HepG2 (cell line): ENCODE measurements at regions not wholly inside any gene's neighbourhood (a gene's known extent, or its start where the extent isn't known, plus 50 kb on each side); places are given as distances from the start of the nearest gene placed in this dataset.

Experiments used
- ATAC-seq: fragments of 200-7000 bp; cut with Tn5 transposase; 3 replicates; pipeline ENCODE4 v1.9.1; 2020; ENCODE audit warnings: mild to moderate bottlenecking, moderate library complexity
- BruUV-seq: library from RNA; stranded (reverse); fragments of 400-500 nt; replicated peaks from 2 replicates; lab custom pipeline; 2021; lab: Mats Ljungman, UMichigan
- CTCF ChIA-PET: fragments of 300-600 bp; formaldehyde crosslinking; extraction: SDS; loops from one replicate; lab custom pipeline; 2021; ENCODE audit warnings: low total read pairs, inconsistent platforms, low intra/inter-chr PET ratio; lab: Yijun Ruan, JAX
- POLR2A ChIA-PET: fragments of 350-600 bp; sonication (Branson Sonifier 250); formaldehyde crosslinking; loops from one replicate; lab custom pipeline; 2020; ENCODE audit warnings: antibody characterized with exemption, inconsistent platforms; lab: Yijun Ruan, JAX
- DNase-seq: peaks from one replicate; pipeline ENCODE4 v3.0.0-alpha.2; 2015; ENCODE audit warnings: low spot score
- FAIRE-seq: peaks from 3 replicates; lab custom pipeline; 2011; peaks lifted over from hg19 to GRCh38; lab: Jason Lieb, UNC
- H2AFZ ChIP-seq: one replicate; pipeline ENCODE4 v1.6.1; 2011; ENCODE audit warnings: low read length, inconsistent platforms
- H3K27ac ChIP-seq: fragments of 300-600 bp; 3 replicates; pipeline ENCODE4 v1.8.0; 2011; ENCODE audit warnings: mixed run types, mild to moderate bottlenecking, mixed read lengths, low read length, inconsistent platforms; ENCODE audit not compliant: insufficient read depth; ENCODE audit errors: extremely low read length
- H3K27me3 ChIP-seq, 2 experiments: fragments of 200-600 bp in 1 of 2; 2 replicates in 1 of 2; 3 replicates in 1 of 2; pipeline versions ENCODE4 v1.6.0 to v1.8.0; 2011; ENCODE audit warnings: low read length in 2 of 2, mild to moderate bottlenecking in 2 of 2, moderate library complexity in 2 of 2, inconsistent platforms in 1 of 2; ENCODE audit not compliant: insufficient read depth in 2 of 2, control insufficient read depth in 1 of 2
- H3K36me3 ChIP-seq, 2 experiments: fragments of 200-600 bp in 1 of 2; replicated peaks in 1 of 2; 2 replicates in 1 of 2; 3 replicates in 1 of 2; pipeline versions ENCODE4 v1.5.1 to v1.8.0; 2011; ENCODE audit warnings: low read length in 2 of 2, inconsistent platforms in 1 of 2; ENCODE audit not compliant: insufficient read depth in 2 of 2, control insufficient read depth in 1 of 2
- H3K4me1 ChIP-seq: 2 replicates; pipeline ENCODE4 v1.5.1; 2012; ENCODE audit warnings: low read length, inconsistent platforms; ENCODE audit not compliant: insufficient read depth
- H3K4me2 ChIP-seq: 2 replicates; pipeline ENCODE4 v1.6.0; 2011; ENCODE audit warnings: low read depth, low read length, inconsistent platforms
- H3K4me3 ChIP-seq, 3 experiments: fragments of 200-600 bp in 1 of 3; sonication (generic), shearing (Covaris generic) in 1 of 3; replicated peaks in 1 of 3; 2 replicates each; pipeline ENCODE4 v1.5.1; 2011 to 2016; ENCODE audit warnings: low read length in 3 of 3, inconsistent platforms in 2 of 3, low read depth in 2 of 3, mild to moderate bottlenecking in 2 of 3, control low read depth in 1 of 3, mixed read lengths in 1 of 3; ENCODE audit not compliant: insufficient read depth in 1 of 3
- H3K79me2 ChIP-seq: one replicate; pipeline ENCODE4 v1.6.1; 2011; ENCODE audit warnings: low read length, inconsistent platforms; ENCODE audit not compliant: insufficient read depth
- H3K9ac ChIP-seq: 2 replicates; pipeline ENCODE4 v1.6.0; 2011; ENCODE audit warnings: mild to moderate bottlenecking, low read depth, low read length, inconsistent platforms; ENCODE audit not compliant: insufficient read depth
- H3K9me3 ChIP-seq: 2 replicates; pipeline ENCODE4 v1.5.1; 2012; ENCODE audit warnings: mild to moderate bottlenecking, low read length
- H4K20me1 ChIP-seq: 2 replicates; pipeline ENCODE4 v1.6.0; 2011; ENCODE audit warnings: inconsistent platforms, mild to moderate bottlenecking, low read length, moderate library complexity; ENCODE audit not compliant: insufficient read depth
- EP300 ChIP-seq, 3 experiments: sonication (generic) in 1 of 3; formaldehyde crosslinking in 1 of 3; IDR thresholded peaks; 2 replicates each; pipeline versions ENCODE4 v1.5.1 to v1.6.1; 2011 to 2020; ENCODE audit warnings: low read depth in 2 of 3, low read length in 2 of 3, borderline replicate concordance in 1 of 3, improper control_type of control experiment in 1 of 3, mild to moderate bottlenecking in 1 of 3, missing genetic modification reagents in 1 of 3, moderate library complexity in 1 of 3
- GLI4 ChIP-seq: sonication (generic); formaldehyde crosslinking; IDR thresholded peaks from 2 replicates; pipeline ENCODE4 v1.5.1; 2020; ENCODE audit warnings: missing genetic modification reagents, mild to moderate bottlenecking, moderate library complexity, borderline replicate concordance
- HDAC2 ChIP-seq: sonication (generic); formaldehyde crosslinking; IDR thresholded peaks from 2 replicates; pipeline ENCODE4 v1.4.0; 2020; ENCODE audit warnings: missing genetic modification reagents
- KLF11 ChIP-seq: IDR thresholded peaks from 2 replicates; pipeline ENCODE4 v1.6.1; 2016; ENCODE audit warnings: missing compliant biosample characterization
- KLF16 ChIP-seq, 2 experiments: sonication (generic) in 1 of 2; formaldehyde crosslinking in 1 of 2; IDR thresholded peaks; 2 replicates each; pipeline versions ENCODE4 v1.6.1 to v1.8.0; 2016 to 2023; ENCODE audit warnings: missing genetic modification reagents in 2 of 2, missing compliant biosample characterization in 1 of 2
- MBD4 ChIP-seq: IDR thresholded peaks from 2 replicates; pipeline ENCODE4 v1.6.1; 2012; ENCODE audit warnings: low read length, inconsistent platforms, borderline replicate concordance
- NFATC3 ChIP-seq: sonication (generic); formaldehyde crosslinking; IDR thresholded peaks from 2 replicates; pipeline ENCODE4 v1.5.1; 2020; ENCODE audit warnings: mild to moderate bottlenecking, missing genetic modification reagents
- PRPF4 ChIP-seq: fragments of 200-400 bp; formaldehyde crosslinking; IDR thresholded peaks from 2 replicates; pipeline ENCODE4 v1.6.1; 2016; ENCODE audit warnings: low read length, low read depth; ENCODE audit not compliant: poor library complexity, severe bottlenecking
- RELA ChIP-seq: sonication (generic); formaldehyde crosslinking; IDR thresholded peaks from 2 replicates; pipeline ENCODE4 v1.4.0; 2020; ENCODE audit warnings: missing genetic modification reagents
- THAP11 ChIP-seq: IDR thresholded peaks from 2 replicates; pipeline ENCODE4 v1.6.1; 2016; ENCODE audit warnings: missing biosample characterization, missing genetic modification reagents
- ZBTB7A ChIP-seq: sonication (generic); formaldehyde crosslinking; IDR thresholded peaks from 2 replicates; pipeline ENCODE4 v1.8.0; 2022; ENCODE audit warnings: mild to moderate bottlenecking, missing genetic modification reagents
- ZMYM4 ChIP-seq: sonication (generic); formaldehyde crosslinking; IDR thresholded peaks from 2 replicates; pipeline ENCODE4 v1.8.1; 2023; ENCODE audit warnings: mild to moderate bottlenecking, missing genetic modification reagents
- ZNF317 ChIP-seq: sonication (generic); formaldehyde crosslinking; IDR thresholded peaks from 2 replicates; pipeline ENCODE4 v1.5.0; 2020; ENCODE audit warnings: mild to moderate bottlenecking, missing genetic modification reagents
- ZNF34 ChIP-seq: sonication (generic); formaldehyde crosslinking; IDR thresholded peaks from 2 replicates; pipeline ENCODE4 v1.4.0; 2020; ENCODE audit warnings: mild to moderate bottlenecking, missing genetic modification reagents, borderline replicate concordance
- ZNF513 ChIP-seq: sonication (generic); formaldehyde crosslinking; conservative IDR thresholded peaks from 2 replicates; pipeline ENCODE4 v1.5.0; 2020; ENCODE audit warnings: missing genetic modification reagents
- ZNF556 ChIP-seq: sonication (generic); formaldehyde crosslinking; IDR thresholded peaks from 2 replicates; pipeline ENCODE4 v1.4.0; 2020; ENCODE audit warnings: mild to moderate bottlenecking, missing genetic modification reagents, borderline replicate concordance
- ZNF619 ChIP-seq: sonication (generic); formaldehyde crosslinking; IDR thresholded peaks from 2 replicates; pipeline ENCODE4 v1.4.0; 2020; ENCODE audit warnings: mild to moderate bottlenecking, missing genetic modification reagents
- ZNF768 ChIP-seq: sonication (generic); formaldehyde crosslinking; IDR thresholded peaks from 2 replicates; pipeline ENCODE4 v1.4.0; 2020; ENCODE audit warnings: missing genetic modification reagents
- ZSCAN25 ChIP-seq: sonication (generic); formaldehyde crosslinking; IDR thresholded peaks from 2 replicates; pipeline ENCODE4 v1.8.0; 2022; ENCODE audit warnings: mild to moderate bottlenecking, missing genetic modification reagents
- WGBS: methylation state at CpG from one replicate; pipeline ENCODE4 v1.1.6; 2017; ENCODE audit warnings: low lambda C conversion rate; 5-methylcytosine and 5-hydroxymethylcytosine counted together
- in situ Hi-C: cut with HindIII; loops from 2 replicates; pipeline ENCODE4 v1.10.0; 2017; ENCODE audit warnings: low pct_unique_long_range_greater_than_20kb; ENCODE audit not compliant: extremely low pct_ligation_motif_present
- intact Hi-C: fragments of 100-400 bp; cut with micrococcal nuclease; formaldehyde crosslinking; loops from one replicate; pipeline ENCODE4 v1.10.0; 2022; ENCODE audit not compliant: unreplicated experiment

GRCh38 chr12:98319716-98320425 lies 195.5 kb upstream of the TMPO start:
- H2AFZ ChIP-seq = no peak overlapping the region
- POLR2A ChIA-PET = no interaction called here
- intact Hi-C loops = no loop called here
- ATAC-seq = no peak
- H3K4me3 ChIP-seq = no peak overlapping the region
- no peaks in the 10 kb centered on the region for H3K36me3 ChIP-seq
- no peaks in the 10 kb centered on the region for H3K27me3 ChIP-seq
- no peak overlapping the region for H3K9ac ChIP-seq
- H3K4me2 ChIP-seq = no peak overlapping the region
- no peak for FAIRE-seq
- H3K27ac ChIP-seq = no peak overlapping the region
- TF ChIP-seq ZSCAN25 (CRISPR knock-in tag) = no peak
- TF ChIP-seq EP300 (IDR thresholded peaks at IDR 0.05; ENCODE audit: low read depth in 2 of 2, low read length in 2 of 2) = no peak
- TF ChIP-seq EP300 (CRISPR knock-in tag; IDR thresholded peaks at IDR 0.05; ENCODE audit: borderline replicate concordance) = no peak
- no peak for TF ChIP-seq ZNF34 (CRISPR knock-in tag)
- no peak for TF ChIP-seq ZMYM4 (CRISPR knock-in tag)
- TF ChIP-seq ZNF513 = no peak
- no peak for TF ChIP-seq ZNF768
- in situ Hi-C loops = no loop called here
- CTCF ChIA-PET = no interaction called here
- WGBS = 5% methylated on average over 1 of the region's 1 CpG
- no peaks in the 10 kb centered on the region for H3K79me2 ChIP-seq
- no peaks in the 10 kb centered on the region for H3K4me1 ChIP-seq
- no TSS peak for BruUV-seq
- H3K9me3 ChIP-seq = no peaks in the 10 kb centered on the region
- DNase-seq = no peak
- no peaks in the 10 kb centered on the region for H4K20me1 ChIP-seq

GRCh38 chr12:98325003-98325402 lies 190.4 kb upstream of the TMPO start:
- BruUV-seq = no TSS peak
- Histone ChIP-seq H3K9ac (no peak overlapping the region), H3K4me2 (no peak overlapping the region), H3K4me1 (no peaks in the 10 kb centered on the region), H2AFZ (no peak overlapping the region), H3K27me3 (no peaks in the 10 kb centered on the region), H3K36me3 (no peaks in the 10 kb centered on the region), H3K27ac (no peak overlapping the region), H3K4me3 (no peak overlapping the region), H3K9me3 (no peaks in the 10 kb centered on the region), H4K20me1 (no peaks in the 10 kb centered on the region), H3K79me2 (no peaks in the 10 kb centered on the region)
- ChIA-PET CTCF (no interaction called here), POLR2A (no interaction called here)
- intact Hi-C loops (no loop called here), in situ Hi-C loops (no loop called here)
- DNase-seq = no peak
- no peak for ATAC-seq
- FAIRE-seq = no peak
- no peak for TF ChIP-seq ZNF619 (CRISPR knock-in tag)
- TF ChIP-seq THAP11 = no peak
- no peak for TF ChIP-seq KLF11 (CRISPR knock-in tag)
- TF ChIP-seq ZNF556 = no peak
- TF ChIP-seq NFATC3 (CRISPR knock-in tag) = no peak
- TF ChIP-seq HDAC2 (CRISPR knock-in tag) = no peak
- TF ChIP-seq KLF16 (CRISPR knock-in tag; IDR thresholded peaks at IDR 0.05) = no peak
- no peak for TF ChIP-seq RELA (CRISPR knock-in tag)
- no peak for TF ChIP-seq ZBTB7A (CRISPR knock-in tag)
- TF ChIP-seq MBD4 = no peak
- TF ChIP-seq GLI4 (CRISPR knock-in tag) = no peak
- no peak for TF ChIP-seq ZNF317 (CRISPR knock-in tag)
- no peak for TF ChIP-seq PRPF4
